Heart left ventricle (tissue), 13 donors: ENCODE measurements at regions not wholly inside any gene's neighbourhood (a gene's known extent, or its start where the extent isn't known, plus 50 kb on each side); places are given as distances from the start of the nearest gene placed in this dataset.

Experiments
- CTCF ChIP-seq, 12 donors: fragments of 200-600 bp; sonication (generic) in 4 of 12; IDR thresholded peaks; one replicate each; pipeline versions ENCODE4 v1.5.0 to v1.8.0; 2018 to 2022; ENCODE audit warnings: antibody characterized with exemption in 12 of 12, mild to moderate bottlenecking in 5 of 12
- POLR2A ChIP-seq, 2 donors: fragments of 450-650 bp; IDR thresholded peaks; one replicate each; pipeline ENCODE4 v1.6.1; 2017; ENCODE audit warnings: antibody characterized with exemption in 2 of 2, mild to moderate bottlenecking in 2 of 2, moderate library complexity in 2 of 2
- donor health status: ischemic (EF 13 %, LVEDD 7.1; RV severe dilation, severe dysfunction).
- donor health status: DM: no; HTN: yes; CAD: no.
- donor health status: DM: no; HTN: no; CAD: no.
- donor health status: ischemic (EF 25% LVEDD 6.9; RV normal size, moderate dysfunction).
- donor health status: ischemic (EF 25% LVEDD 5.7; RV mildly dilated, moderate dysfunction).
- donor health status: ischemic (EF 35%, LVEDD 5.7; RV mildly dilated, moderate dysfunction).
- donor health status: nonischemic (EF 11% LVEDD 7.7; RV severe dilation, severe dysfunction).
- donor health status: DM: yes; HTN: yes; CAD: no.
- donor health status: PGD.
- donor health status: ischemic (EF 29% LVEDD 5.4; RV normal size, mild dysfunction).
- donor health status: nonischemic (EF 23%, LVEDD 6.1; RV moderate dilation, normal function).

- TF ChIP-seq CTCF (IDR thresholded peaks at IDR 0.05) (no peak), POLR2A (IDR thresholded peaks at IDR 0.05) (no peak)
Measured at GRCh38 chr1:232512712-232513111, 117.2 kb downstream of the SIPA1L2 start.
